Activated CD4-positive, alpha-beta T cell treated with anti-CD3 and anti-CD28 coated beads, Interleukin-2, Interleukin-4, amounts not matched to agents 100 ng/mL and 50 ng/mL, durations not matched to agents 16 hours and 8 hours (primary cell): ENCODE measurements at regions not wholly inside any gene's neighbourhood (a gene's known extent, or its start where the extent isn't known, plus 50 kb on each side); places are given as distances from the start of the nearest gene placed in this dataset.

Experiments
- DNase-seq: peaks from one replicate; pipeline ENCODE4 v3.0.0-alpha.2; 2020; ENCODE audit warnings: low spot score

GRCh38 chr7:106808967-106809635 is 56.0 kb upstream of the PIK3CG start:
- DNase-seq = no peak

GRCh38 chr7:106811472-106811871 is 53.6 kb upstream of the PIK3CG start:
- no peak for DNase-seq

DNA sequence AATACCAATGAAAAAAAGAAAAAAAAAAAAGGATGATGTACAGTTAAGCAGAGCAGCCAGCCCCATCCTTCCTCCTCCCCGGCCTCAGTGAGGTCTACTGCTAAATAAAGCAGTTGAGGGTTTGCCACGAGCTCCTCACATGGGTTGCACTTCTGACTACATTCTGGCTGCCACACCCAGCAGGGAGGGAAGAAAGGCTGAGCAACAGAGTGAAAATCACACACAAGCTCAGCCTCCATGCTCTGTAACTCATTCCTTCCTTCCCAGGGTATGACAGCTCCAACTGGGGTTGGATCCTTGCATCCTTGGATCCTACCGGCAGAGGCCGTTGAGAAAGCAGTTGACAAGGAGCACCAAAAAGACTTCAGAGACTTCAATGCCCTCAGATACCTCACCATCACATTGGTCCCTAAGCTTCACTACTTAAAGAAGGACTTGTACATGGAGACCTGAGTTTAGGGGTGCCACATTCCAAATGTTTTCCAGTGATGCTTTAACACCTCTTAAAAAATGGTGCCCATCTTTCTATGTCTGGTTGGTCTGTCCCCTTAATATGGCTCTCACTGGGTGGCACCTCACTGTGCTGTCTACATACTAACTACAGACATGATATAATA is 52.9 kb upstream of the PIK3CG start:
- no peak for DNase-seq

DNA sequence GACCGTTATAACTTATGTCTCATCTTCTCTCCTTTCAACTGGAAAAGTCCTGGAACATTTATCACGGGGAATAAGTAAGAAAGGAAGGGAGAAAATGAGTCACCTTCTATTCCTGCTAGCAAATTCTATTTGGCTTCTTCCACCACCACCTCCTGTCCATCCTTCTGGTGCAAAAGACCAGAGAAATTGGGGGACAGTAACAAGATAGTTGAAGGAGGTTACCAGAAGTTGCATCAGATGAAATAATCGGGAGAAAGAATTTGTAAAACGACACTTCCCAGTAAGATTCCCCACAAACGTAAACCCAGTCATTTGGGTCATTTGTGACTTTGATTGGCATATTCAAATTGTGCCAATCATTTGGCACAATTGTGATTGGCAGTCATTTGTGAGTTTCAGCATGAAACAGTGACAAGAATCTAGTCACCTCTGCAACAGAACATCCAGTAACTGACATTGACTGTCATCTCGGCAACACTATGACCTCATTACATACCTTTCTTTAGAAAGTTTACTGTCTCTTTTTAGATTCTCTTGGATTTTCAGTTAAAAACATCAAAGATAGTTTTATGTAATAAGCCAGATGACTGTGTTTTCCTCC is 51.3 kb upstream of the PIK3CG start:
- no peak for DNase-seq

- no peak for DNase-seq
Observed at GRCh38 chr7:106814887-106815286, 50.2 kb upstream of the PIK3CG start.
